WTC11 (cell line): ENCODE measurements at regions not wholly inside any gene's neighbourhood (a gene's known extent, or its start where the extent isn't known, plus 50 kb on each side); places are given as distances from the start of the nearest gene placed in this dataset.

ENCODE experiments used
- CTCF ChIP-seq: fragments of 200-600 bp; IDR thresholded peaks from 2 replicates; pipeline ENCODE4 v1.8.0; 2022; ENCODE audit warnings: antibody characterized with exemption
- IRF1 ChIP-seq: sonication (generic); formaldehyde crosslinking; IDR thresholded peaks from 2 replicates; pipeline ENCODE4 v1.8.0; 2023; ENCODE audit warnings: missing genetic modification reagents
- MLX ChIP-seq: sonication (generic); formaldehyde crosslinking; IDR thresholded peaks from 2 replicates; pipeline ENCODE4 v1.8.1; 2023; ENCODE audit warnings: mild to moderate bottlenecking, missing genetic modification reagents, moderate library complexity
- USF2 ChIP-seq: sonication (generic); formaldehyde crosslinking; IDR thresholded peaks from 2 replicates; pipeline ENCODE4 v1.8.1; 2023; ENCODE audit warnings: mild to moderate bottlenecking, missing genetic modification reagents, moderate library complexity
- ZNF121 ChIP-seq: sonication (generic); formaldehyde crosslinking; IDR thresholded peaks from 2 replicates; pipeline ENCODE4 v1.8.0; 2023; ENCODE audit warnings: missing genetic modification reagents

GRCh38 chr4:84050015-84050414 lies 449.1 kb downstream of the NKX6-1 start:
- TF ChIP-seq USF2 (CRISPR knock-in tag) (no peak; the same call in 1 of the 2 replicates), CTCF (no peak), IRF1 (CRISPR knock-in tag) (no peak), MLX (CRISPR knock-in tag) (no peak), ZNF121 (CRISPR knock-in tag) (no peak)
